Activated CD8-positive, alpha-beta T cell treated with anti-CD3 and anti-CD28 coated beads for 36 hours (primary cell): ENCODE measurements at regions not wholly inside any gene's neighbourhood (a gene's known extent, or its start where the extent isn't known, plus 50 kb on each side); places are given as distances from the start of the nearest gene placed in this dataset.

ENCODE experiments used
- ATAC-seq: fragments of 200-7000 bp; cut with Tn5 transposase; one replicate; pipeline ENCODE4 v1.10.0; 2021; ENCODE audit warnings: mild to moderate bottlenecking, moderate library complexity
- CTCF ChIA-PET: fragments of 350-600 bp; sonication (Branson Sonifier 250); formaldehyde crosslinking; loops from one replicate; lab custom pipeline; 2021; ENCODE audit warnings: antibody characterized with exemption; lab: Charles Lee
- POLR2A ChIA-PET: fragments of 350-600 bp; sonication (Branson Sonifier 250); formaldehyde crosslinking; loops from one replicate; lab custom pipeline; 2021; ENCODE audit warnings: antibody characterized with exemption; lab: Charles Lee
- DNase-seq: peaks from one replicate; pipeline ENCODE4 v3.0.0-alpha.2; 2020
- H3K27ac Mint-ChIP-seq: one replicate; pipeline ENCODE4 v1.8.0; 2021; ENCODE audit warnings: mild to moderate bottlenecking, mixed read lengths
- H3K27me3 Mint-ChIP-seq: one replicate; pipeline ENCODE4 v1.8.0; 2021; ENCODE audit warnings: mixed read lengths
- H3K36me3 Mint-ChIP-seq: one replicate; pipeline ENCODE4 v1.8.0; 2021; ENCODE audit warnings: low read depth, mixed read lengths
- H3K4me1 Mint-ChIP-seq: one replicate; pipeline ENCODE4 v1.8.0; 2021; ENCODE audit warnings: low read depth, mixed read lengths
- H3K4me3 Mint-ChIP-seq: one replicate; pipeline ENCODE4 v1.8.0; 2021; ENCODE audit warnings: mild to moderate bottlenecking, moderate library complexity, mixed read lengths
- H3K9me3 Mint-ChIP-seq: one replicate; pipeline ENCODE4 v1.8.0; 2021; ENCODE audit warnings: mixed read lengths
- CTCF ChIP-seq: fragments of 200-600 bp; IDR thresholded peaks from one replicate; pipeline ENCODE4 v1.8.0; 2022; ENCODE audit warnings: antibody characterized with exemption, mild to moderate bottlenecking
- intact Hi-C: fragments of 100-400 bp; cut with micrococcal nuclease; formaldehyde crosslinking; loops from one replicate; pipeline ENCODE4 v1.10.0; 2022

- POLR2A ChIA-PET = no interaction called here
These were observed 67.8 kb downstream of the NRN1 start for GRCh38 chr6:5938934-5939333.

GRCh38 chr6:5937936-5938706 lies 68.6 kb downstream of the NRN1 start:
- TF ChIP-seq CTCF = no peak
- Mint-ChIP-seq H3K4me3 (no peak overlapping the region), H3K9me3 (peaks cover 3% of the 10 kb centered on the region), H3K27ac (no peak overlapping the region), H3K36me3 (peaks cover 2% of the 10 kb centered on the region), H3K27me3 (peaks cover 14% of the 10 kb centered on the region), H3K4me1 (no peaks in the 10 kb centered on the region)
- intact Hi-C loops = no loop called here
- DNase-seq (no peak), ATAC-seq (no peak)
- CTCF ChIA-PET = no interaction called here
- POLR2A ChIA-PET = no interaction called here

More at GRCh38 chr6:5938934-5939333, 67.8 kb downstream of the NRN1 start:
- ATAC-seq (no peak), DNase-seq (no peak)
- H3K27ac Mint-ChIP-seq = no peak overlapping the region
- intact Hi-C loops = no loop called here
- no peak overlapping the region for H3K4me3 Mint-ChIP-seq
- no peak for TF ChIP-seq CTCF
- peaks cover 9% of the 10 kb centered on the region for H3K9me3 Mint-ChIP-seq
- H3K27me3 Mint-ChIP-seq = peaks cover 10% of the 10 kb centered on the region
- no peaks in the 10 kb centered on the region for H3K4me1 Mint-ChIP-seq
- CTCF ChIA-PET = no interaction called here
- H3K36me3 Mint-ChIP-seq = peaks cover 2% of the 10 kb centered on the region

GRCh38 chr6:5937169-5937909 lies 69.4 kb downstream of the NRN1 start:
- intact Hi-C loops = no loop called here
- ChIA-PET CTCF (no interaction called here), POLR2A (no interaction called here)
- no peaks in the 10 kb centered on the region for H3K36me3 Mint-ChIP-seq
- ATAC-seq = no peak
- H3K27ac Mint-ChIP-seq = no peak overlapping the region
- DNase-seq = no peak
- H3K9me3 Mint-ChIP-seq = no peaks in the 10 kb centered on the region
- peaks cover 20% of the 10 kb centered on the region for H3K27me3 Mint-ChIP-seq
- TF ChIP-seq CTCF = no peak
- no peak overlapping the region for H3K4me3 Mint-ChIP-seq
- H3K4me1 Mint-ChIP-seq = no peaks in the 10 kb centered on the region

GRCh38 chr6:5936631-5937030 lies 70.1 kb downstream of the NRN1 start:
- Mint-ChIP-seq H3K9me3 (no peaks in the 10 kb centered on the region), H3K27ac (no peak overlapping the region), H3K27me3 (peaks cover 20% of the 10 kb centered on the region), H3K4me1 (no peaks in the 10 kb centered on the region), H3K36me3 (no peaks in the 10 kb centered on the region), H3K4me3 (no peak overlapping the region)
- ATAC-seq = no peak
- no peak for DNase-seq
- TF ChIP-seq CTCF = no peak
- CTCF ChIA-PET = no interaction called here
- POLR2A ChIA-PET = no interaction called here
- intact Hi-C loops = no loop called here

- ChIA-PET POLR2A (no interaction called here), CTCF (no interaction called here)
- Mint-ChIP-seq H3K4me1 (no peaks in the 10 kb centered on the region), H3K4me3 (no peak overlapping the region), H3K9me3 (no peaks in the 10 kb centered on the region), H3K27me3 (peaks cover 22% of the 10 kb centered on the region), H3K36me3 (no peaks in the 10 kb centered on the region), H3K27ac (no peak overlapping the region)
- ATAC-seq (no peak), DNase-seq (no peak)
- no peak for TF ChIP-seq CTCF
- intact Hi-C loops = no loop called here
These were observed 70.6 kb downstream of the NRN1 start for GRCh38 chr6:5936140-5936539.
